SK-N-SH treated with all-trans-retinoic acid at 6 μM for 48 hours (cell line): ENCODE measurements at regions not wholly inside any gene's neighbourhood (a gene's known extent, or its start where the extent isn't known, plus 50 kb on each side); places are given as distances from the start of the nearest gene placed in this dataset.

Source experiments
- OSR1 ChIP-seq: fragments of 250-450 bp; sonication (Bioruptor Pico); IDR thresholded peaks from 2 replicates; pipeline ENCODE4 v1.8.0; 2022; ENCODE audit warnings: moderate library complexity, mild to moderate bottlenecking, inconsistent platforms
- ZC3H10 ChIP-seq: fragments of 250-450 bp; sonication (Bioruptor Pico); IDR thresholded peaks from 2 replicates; pipeline ENCODE4 v1.5.1; 2021; ENCODE audit warnings: mild to moderate bottlenecking, moderate library complexity
- ZFP3 ChIP-seq: fragments of 250-450 bp; sonication (Bioruptor Pico); IDR thresholded peaks from 2 replicates; pipeline ENCODE4 v1.5.0; 2020; ENCODE audit warnings: mild to moderate bottlenecking, moderate library complexity
- ZFP30 ChIP-seq: fragments of 450-650 bp; formaldehyde crosslinking; IDR thresholded peaks from 2 replicates; pipeline ENCODE4 v1.5.0; 2022; ENCODE audit warnings: mild to moderate bottlenecking, moderate library complexity
- TF ChIP-seq, protein P1 (sequence below): fragments of 250-450 bp; sonication (Bioruptor Pico); IDR thresholded peaks from 2 replicates; pipeline ENCODE4 v1.5.1; 2020; ENCODE audit warnings: low read depth, mild to moderate bottlenecking, moderate library complexity
- TF ChIP-seq, protein P2 (sequence below): fragments of 250-450 bp; sonication (Bioruptor Pico); IDR thresholded peaks from 2 replicates; pipeline ENCODE4 v1.8.0; 2020; ENCODE audit warnings: mild to moderate bottlenecking, moderate library complexity, borderline replicate concordance

DNA sequence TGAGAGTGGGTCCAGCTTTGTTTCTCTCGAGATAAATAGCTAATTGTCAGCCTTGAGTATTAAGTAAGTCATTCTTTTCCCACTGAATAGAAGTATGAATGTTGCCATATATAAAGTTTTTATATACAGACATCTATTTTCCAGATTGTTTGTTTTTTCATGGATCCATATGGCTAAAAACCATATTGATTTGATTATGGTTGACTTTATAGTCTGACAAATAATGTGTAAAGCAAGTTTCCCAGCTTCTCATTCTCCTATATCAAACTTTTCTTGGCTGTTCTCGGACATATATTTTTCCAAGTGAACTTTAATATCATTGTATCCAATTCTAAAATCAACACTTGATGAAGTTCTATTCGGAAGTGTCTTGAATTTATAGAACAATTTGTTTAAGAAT, 352.4 kb upstream of the MEOX2 start:
- TF ChIP-seq OSR1 (CRISPR knock-in tag) (no peak), ZFP3 (CRISPR knock-in tag) (no peak), ZFP30 (CRISPR knock-in tag) (no peak), ZC3H10 (CRISPR knock-in tag) (no peak)
- TF ChIP-seq, protein P1, sequence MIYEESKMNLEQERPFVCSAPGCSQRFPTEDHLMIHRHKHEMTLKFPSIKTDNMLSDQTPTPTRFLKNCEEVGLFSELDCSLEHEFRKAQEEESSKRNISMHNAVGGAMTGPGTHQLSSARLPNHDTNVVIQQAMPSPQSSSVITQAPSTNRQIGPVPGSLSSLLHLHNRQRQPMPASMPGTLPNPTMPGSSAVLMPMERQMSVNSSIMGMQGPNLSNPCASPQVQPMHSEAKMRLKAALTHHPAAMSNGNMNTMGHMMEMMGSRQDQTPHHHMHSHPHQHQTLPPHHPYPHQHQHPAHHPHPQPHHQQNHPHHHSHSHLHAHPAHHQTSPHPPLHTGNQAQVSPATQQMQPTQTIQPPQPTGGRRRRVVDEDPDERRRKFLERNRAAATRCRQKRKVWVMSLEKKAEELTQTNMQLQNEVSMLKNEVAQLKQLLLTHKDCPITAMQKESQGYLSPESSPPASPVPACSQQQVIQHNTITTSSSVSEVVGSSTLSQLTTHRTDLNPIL: no peak
- TF ChIP-seq, protein P2, sequence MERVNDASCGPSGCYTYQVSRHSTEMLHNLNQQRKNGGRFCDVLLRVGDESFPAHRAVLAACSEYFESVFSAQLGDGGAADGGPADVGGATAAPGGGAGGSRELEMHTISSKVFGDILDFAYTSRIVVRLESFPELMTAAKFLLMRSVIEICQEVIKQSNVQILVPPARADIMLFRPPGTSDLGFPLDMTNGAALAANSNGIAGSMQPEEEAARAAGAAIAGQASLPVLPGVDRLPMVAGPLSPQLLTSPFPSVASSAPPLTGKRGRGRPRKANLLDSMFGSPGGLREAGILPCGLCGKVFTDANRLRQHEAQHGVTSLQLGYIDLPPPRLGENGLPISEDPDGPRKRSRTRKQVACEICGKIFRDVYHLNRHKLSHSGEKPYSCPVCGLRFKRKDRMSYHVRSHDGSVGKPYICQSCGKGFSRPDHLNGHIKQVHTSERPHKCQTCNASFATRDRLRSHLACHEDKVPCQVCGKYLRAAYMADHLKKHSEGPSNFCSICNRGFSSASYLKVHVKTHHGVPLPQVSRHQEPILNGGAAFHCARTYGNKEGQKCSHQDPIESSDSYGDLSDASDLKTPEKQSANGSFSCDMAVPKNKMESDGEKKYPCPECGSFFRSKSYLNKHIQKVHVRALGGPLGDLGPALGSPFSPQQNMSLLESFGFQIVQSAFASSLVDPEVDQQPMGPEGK (CRISPR knock-in tag): no peak
